Gastrocnemius medialis (tissue), 4 donors: ENCODE measurements at regions not wholly inside any gene's neighbourhood (a gene's known extent, or its start where the extent isn't known, plus 50 kb on each side); places are given as distances from the start of the nearest gene placed in this dataset.

Source experiments
- CTCF ChIP-seq, 5 experiments: fragments of 450-650 bp in 3 of 5; fragments of 200-600 bp in 2 of 5; sonication (generic) in 2 of 5; IDR thresholded peaks in 4 of 5; conservative IDR thresholded peaks in 1 of 5; 1 replicate in 4 of 5; 2 replicates in 1 of 5; pipeline ENCODE4 v1.5.1; 2016 to 2019; ENCODE audit warnings: antibody characterized with exemption in 5 of 5, mild to moderate bottlenecking in 3 of 5, moderate library complexity in 3 of 5
- POLR2A ChIP-seq, 2 donors: fragments of 450-650 bp; IDR thresholded peaks; one replicate each; pipeline ENCODE4 v1.6.1; 2017; ENCODE audit warnings: antibody characterized with exemption in 2 of 2, mild to moderate bottlenecking in 2 of 2, moderate library complexity in 2 of 2

GRCh38 chr11:39432929-39433328 is 2026.5 kb downstream of the LRRC4C start:
- TF ChIP-seq CTCF (IDR thresholded peaks at IDR 0.05 in 4 of 5, conservative IDR thresholded peaks at IDR 0.05 in 1 of 5) (no peak), POLR2A (IDR thresholded peaks at IDR 0.05) (no peak)
